ENCODE measurements at regions not wholly inside any gene's neighbourhood (a gene's known extent, or its start where the extent isn't known, plus 50 kb on each side); places are given as distances from the start of the nearest gene placed in this dataset.

GRCh38 chr16:73883841-73884240, 412.8 kb upstream of the PSMD7 start:
- Histone ChIP-seq H3K4me3 (no peak overlapping the region), H3K27me3 (no peaks in the 10 kb centered on the region), H3K4me1 (no peaks in the 10 kb centered on the region), H3K27ac (no peak overlapping the region), H3K9me3 (no peaks in the 10 kb centered on the region), H3K36me3 (no peaks in the 10 kb centered on the region)
- DNase-seq: no peak
- TF ChIP-seq CTCF (IDR thresholded peaks at IDR 0.05): no peak
- no peak for TF ChIP-seq POLR2A (IDR thresholded peaks at IDR 0.05)

GRCh38 chr16:73883126-73883525, 413.5 kb upstream of the PSMD7 start:
- no peaks in the 10 kb centered on the region for H3K9me3 ChIP-seq
- no peak for DNase-seq
- no peaks in the 10 kb centered on the region for H3K36me3 ChIP-seq
- no peak for TF ChIP-seq POLR2A (IDR thresholded peaks at IDR 0.05)
- no peak for TF ChIP-seq CTCF (IDR thresholded peaks at IDR 0.05)
- H3K4me3 ChIP-seq: no peak overlapping the region
- no peak overlapping the region for H3K27ac ChIP-seq
- no peaks in the 10 kb centered on the region for H3K4me1 ChIP-seq
- no peaks in the 10 kb centered on the region for H3K27me3 ChIP-seq

- no peak overlapping the region for H3K4me3 ChIP-seq
- no peaks in the 10 kb centered on the region for H3K4me1 ChIP-seq
- no peak for TF ChIP-seq POLR2A (IDR thresholded peaks at IDR 0.05)
- DNase-seq: no peak
- no peak overlapping the region for H3K27ac ChIP-seq
- H3K36me3 ChIP-seq: no peaks in the 10 kb centered on the region
- H3K9me3 ChIP-seq: no peaks in the 10 kb centered on the region
- no peaks in the 10 kb centered on the region for H3K27me3 ChIP-seq
Observed at GRCh38 chr16:73882651-73883050, 414.0 kb upstream of the PSMD7 start.

- no peaks in the 10 kb centered on the region for H3K36me3 ChIP-seq
- TF ChIP-seq CTCF (IDR thresholded peaks at IDR 0.05): no peak
- no peak for TF ChIP-seq POLR2A (IDR thresholded peaks at IDR 0.05)
- no peak for DNase-seq
- no peaks in the 10 kb centered on the region for H3K4me1 ChIP-seq
- H3K4me3 ChIP-seq: no peak overlapping the region
- no peak overlapping the region for H3K27ac ChIP-seq
- H3K9me3 ChIP-seq: no peaks in the 10 kb centered on the region
- H3K27me3 ChIP-seq: no peaks in the 10 kb centered on the region
Observed at GRCh38 chr16:73882033-73882432, 414.6 kb upstream of the PSMD7 start.

- Histone ChIP-seq H3K27me3 (no peaks in the 10 kb centered on the region), H3K9me3 (no peaks in the 10 kb centered on the region), H3K4me1 (no peaks in the 10 kb centered on the region), H3K36me3 (no peaks in the 10 kb centered on the region), H3K27ac (no peak overlapping the region), H3K4me3 (no peak overlapping the region)
- DNase-seq: no peak
- TF ChIP-seq POLR2A (IDR thresholded peaks at IDR 0.05) (no peak), CTCF (IDR thresholded peaks at IDR 0.05) (no peak)
Observed at GRCh38 chr16:73879621-73880020, 417.0 kb upstream of the PSMD7 start.

GRCh38 chr16:73878611-73879010, 418.0 kb upstream of the PSMD7 start:
- DNase-seq: no peak
- TF ChIP-seq POLR2A (IDR thresholded peaks at IDR 0.05): no peak
- TF ChIP-seq CTCF (IDR thresholded peaks at IDR 0.05): peak in 4 of 6 experiments; percentile 38 to 75 (median 58)
- Histone ChIP-seq H3K9me3 (no peaks in the 10 kb centered on the region), H3K27me3 (no peaks in the 10 kb centered on the region), H3K36me3 (no peaks in the 10 kb centered on the region), H3K4me1 (no peaks in the 10 kb centered on the region), H3K4me3 (no peak overlapping the region), H3K27ac (no peak overlapping the region)
